ENCODE measurements at regions not wholly inside any gene's neighbourhood (a gene's known extent, or its start where the extent isn't known, plus 50 kb on each side); places are given as distances from the start of the nearest gene placed in this dataset.

- no peaks in the 10 kb centered on the region for H3K4me1 ChIP-seq
- ATAC-seq = no peak
- no peaks in the 10 kb centered on the region for H3K9me3 ChIP-seq
- H3K27me3 ChIP-seq = no peaks in the 10 kb centered on the region
- TF ChIP-seq CTCF (IDR thresholded peaks at IDR 0.05) = no peak
- H3K36me3 ChIP-seq = no peaks in the 10 kb centered on the region
- H3K4me3 ChIP-seq = no peak overlapping the region
- intact Hi-C loops (cut with DNase I) = no loop called here
- no peak overlapping the region for H3K27ac ChIP-seq
- DNase-seq = no peak
These were observed 271.6 kb upstream of the CLEC14A start for GRCh38 chr14:38527502-38527878.

GRCh38 chr14:38526826-38527501, 271.1 kb upstream of the CLEC14A start:
- no peak for ATAC-seq
- no peak for TF ChIP-seq CTCF (IDR thresholded peaks at IDR 0.05)
- Histone ChIP-seq H3K9me3 (no peaks in the 10 kb centered on the region), H3K36me3 (no peaks in the 10 kb centered on the region), H3K4me1 (no peaks in the 10 kb centered on the region), H3K27ac (no peak overlapping the region), H3K27me3 (no peaks in the 10 kb centered on the region), H3K4me3 (no peak overlapping the region)
- intact Hi-C loops (cut with DNase I) = no loop called here
- whole genome bisulfite sequencing, 2 donors = 69 to 79% methylated on average over 1 of the region's 1 CpG
- DNase-seq = no peak

GRCh38 chr14:38524636-38525509, 269.0 kb upstream of the CLEC14A start:
- Histone ChIP-seq H3K36me3 (no peaks in the 10 kb centered on the region), H3K4me1 (no peaks in the 10 kb centered on the region), H3K9me3 (no peaks in the 10 kb centered on the region), H3K27ac (no peak overlapping the region), H3K27me3 (no peaks in the 10 kb centered on the region), H3K4me3 (no peak overlapping the region)
- no peak for TF ChIP-seq CTCF (IDR thresholded peaks at IDR 0.05)
- ATAC-seq (no peak), DNase-seq (no peak)
- WGBS, 2 donors = 68 to 69% methylated on average over 2 of the region's 2 CpGs
- intact Hi-C loops (cut with DNase I) = no loop called here

- intact Hi-C loops (cut with DNase I) = no loop called here
- DNase-seq (no peak), ATAC-seq (no peak)
- no peak overlapping the region for H3K27ac ChIP-seq
- no peak for TF ChIP-seq CTCF (IDR thresholded peaks at IDR 0.05)
- H3K27me3 ChIP-seq = no peaks in the 10 kb centered on the region
- H3K9me3 ChIP-seq = no peaks in the 10 kb centered on the region
- H3K36me3 ChIP-seq = no peaks in the 10 kb centered on the region
- H3K4me1 ChIP-seq = no peaks in the 10 kb centered on the region
- WGBS, 2 donors = 52 to 56% methylated on average over 3 of the region's 3 CpGs
- H3K4me3 ChIP-seq = no peak overlapping the region
These were observed 266.8 kb upstream of the CLEC14A start for GRCh38 chr14:38522724-38523123.

All from heart right ventricle (tissue), 16 donors.